HepG2 (cell line): ENCODE measurements at regions not wholly inside any gene's neighbourhood (a gene's known extent, or its start where the extent isn't known, plus 50 kb on each side); places are given as distances from the start of the nearest gene placed in this dataset.
A peak's percentile ranks its signal among the peaks of the same experiment; 100 is the strongest.

Experiments
- ATAC-seq: fragments of 200-7000 bp; cut with Tn5 transposase; 3 replicates; pipeline ENCODE4 v1.9.1; 2020; ENCODE audit warnings: mild to moderate bottlenecking, moderate library complexity
- BruUV-seq: library from RNA; stranded (reverse); fragments of 400-500 nt; replicated peaks from 2 replicates; lab custom pipeline; 2021; lab: Mats Ljungman, UMichigan
- CTCF ChIA-PET: fragments of 300-600 bp; formaldehyde crosslinking; extraction: SDS; loops from one replicate; lab custom pipeline; 2021; ENCODE audit warnings: low total read pairs, inconsistent platforms, low intra/inter-chr PET ratio; lab: Yijun Ruan, JAX
- POLR2A ChIA-PET: fragments of 350-600 bp; sonication (Branson Sonifier 250); formaldehyde crosslinking; loops from one replicate; lab custom pipeline; 2020; ENCODE audit warnings: antibody characterized with exemption, inconsistent platforms; lab: Yijun Ruan, JAX
- DNase-seq: peaks from one replicate; pipeline ENCODE4 v3.0.0-alpha.2; 2015; ENCODE audit warnings: low spot score
- FAIRE-seq: peaks from 3 replicates; lab custom pipeline; 2011; peaks lifted over from hg19 to GRCh38; lab: Jason Lieb, UNC
- H2AFZ ChIP-seq: one replicate; pipeline ENCODE4 v1.6.1; 2011; ENCODE audit warnings: low read length, inconsistent platforms
- H3K27ac ChIP-seq: fragments of 300-600 bp; 3 replicates; pipeline ENCODE4 v1.8.0; 2011; ENCODE audit warnings: mixed run types, mild to moderate bottlenecking, mixed read lengths, low read length, inconsistent platforms; ENCODE audit not compliant: insufficient read depth; ENCODE audit errors: extremely low read length
- H3K27me3 ChIP-seq, 2 experiments: fragments of 200-600 bp in 1 of 2; 2 replicates in 1 of 2; 3 replicates in 1 of 2; pipeline versions ENCODE4 v1.6.0 to v1.8.0; 2011; ENCODE audit warnings: low read length in 2 of 2, mild to moderate bottlenecking in 2 of 2, moderate library complexity in 2 of 2, inconsistent platforms in 1 of 2; ENCODE audit not compliant: insufficient read depth in 2 of 2, control insufficient read depth in 1 of 2
- H3K36me3 ChIP-seq, 2 experiments: fragments of 200-600 bp in 1 of 2; replicated peaks in 1 of 2; 2 replicates in 1 of 2; 3 replicates in 1 of 2; pipeline versions ENCODE4 v1.5.1 to v1.8.0; 2011; ENCODE audit warnings: low read length in 2 of 2, inconsistent platforms in 1 of 2; ENCODE audit not compliant: insufficient read depth in 2 of 2, control insufficient read depth in 1 of 2
- H3K4me1 ChIP-seq: 2 replicates; pipeline ENCODE4 v1.5.1; 2012; ENCODE audit warnings: low read length, inconsistent platforms; ENCODE audit not compliant: insufficient read depth
- H3K4me2 ChIP-seq: 2 replicates; pipeline ENCODE4 v1.6.0; 2011; ENCODE audit warnings: low read depth, low read length, inconsistent platforms
- H3K4me3 ChIP-seq, 3 experiments: fragments of 200-600 bp in 1 of 3; sonication (generic), shearing (Covaris generic) in 1 of 3; replicated peaks in 1 of 3; 2 replicates each; pipeline ENCODE4 v1.5.1; 2011 to 2016; ENCODE audit warnings: low read length in 3 of 3, inconsistent platforms in 2 of 3, low read depth in 2 of 3, mild to moderate bottlenecking in 2 of 3, control low read depth in 1 of 3, mixed read lengths in 1 of 3; ENCODE audit not compliant: insufficient read depth in 1 of 3
- H3K79me2 ChIP-seq: one replicate; pipeline ENCODE4 v1.6.1; 2011; ENCODE audit warnings: low read length, inconsistent platforms; ENCODE audit not compliant: insufficient read depth
- H3K9ac ChIP-seq: 2 replicates; pipeline ENCODE4 v1.6.0; 2011; ENCODE audit warnings: mild to moderate bottlenecking, low read depth, low read length, inconsistent platforms; ENCODE audit not compliant: insufficient read depth
- H3K9me3 ChIP-seq: 2 replicates; pipeline ENCODE4 v1.5.1; 2012; ENCODE audit warnings: mild to moderate bottlenecking, low read length
- H4K20me1 ChIP-seq: 2 replicates; pipeline ENCODE4 v1.6.0; 2011; ENCODE audit warnings: inconsistent platforms, mild to moderate bottlenecking, low read length, moderate library complexity; ENCODE audit not compliant: insufficient read depth
- ATF7 ChIP-seq, 2 experiments: fragments of 450-650 bp in 1 of 2; sonication (generic) in 1 of 2; formaldehyde crosslinking in 1 of 2; IDR thresholded peaks; 2 replicates each; pipeline versions ENCODE4 v1.4.0 to v1.6.1; 2016 to 2020; ENCODE audit warnings: antibody characterized with exemption in 1 of 2, mild to moderate bottlenecking in 1 of 2, missing genetic modification reagents in 1 of 2
- CEBPB ChIP-seq: IDR thresholded peaks from 2 replicates; pipeline ENCODE4 v1.6.1; 2011; ENCODE audit warnings: low read depth, low read length, improper control_type of control experiment, borderline replicate concordance
- CEBPG ChIP-seq: IDR thresholded peaks from 2 replicates; pipeline ENCODE4 v1.6.1; 2016
- CHCHD3 ChIP-seq: sonication (generic); formaldehyde crosslinking; IDR thresholded peaks from 2 replicates; pipeline ENCODE4 v1.8.0; 2022; ENCODE audit warnings: mild to moderate bottlenecking, missing genetic modification reagents, moderate library complexity
- FIP1L1 ChIP-seq: fragments of 200-400 bp; formaldehyde crosslinking; IDR thresholded peaks from 2 replicates; pipeline ENCODE4 v1.6.1; 2018; ENCODE audit warnings: low read depth, mild to moderate bottlenecking, low read length, moderate library complexity, borderline replicate concordance; ENCODE audit not compliant: insufficient read depth
- GTF2F1 ChIP-seq: fragments of 150-350 bp; IDR thresholded peaks from 2 replicates; pipeline ENCODE4 v1.6.1; 2014; ENCODE audit warnings: low read length
- MAFK ChIP-seq, 2 experiments: IDR thresholded peaks in 1 of 2; conservative IDR thresholded peaks in 1 of 2; 2 replicates each; pipeline ENCODE4 v1.6.1; 2011; ENCODE audit warnings: improper control_type of control experiment in 2 of 2, low read length in 2 of 2
- ZFP90 ChIP-seq: sonication (generic); formaldehyde crosslinking; IDR thresholded peaks from 2 replicates; pipeline ENCODE4 v1.8.0; 2022; ENCODE audit warnings: missing genetic modification reagents, mild to moderate bottlenecking, inconsistent platforms, borderline replicate concordance
- ZNF710 ChIP-seq: sonication (generic); formaldehyde crosslinking; IDR thresholded peaks from 2 replicates; pipeline ENCODE4 v1.5.0; 2020; ENCODE audit warnings: mild to moderate bottlenecking, missing genetic modification reagents, borderline replicate concordance
- ZNF772 ChIP-seq: sonication (generic); formaldehyde crosslinking; IDR thresholded peaks from 2 replicates; pipeline ENCODE4 v1.5.0; 2020; ENCODE audit warnings: mild to moderate bottlenecking, missing genetic modification reagents
- ZSCAN22 ChIP-seq: sonication (generic); formaldehyde crosslinking; IDR thresholded peaks from 2 replicates; pipeline ENCODE4 v1.4.0; 2020; ENCODE audit warnings: mild to moderate bottlenecking, missing genetic modification reagents
- WGBS: methylation state at CpG from one replicate; pipeline ENCODE4 v1.1.6; 2017; ENCODE audit warnings: low lambda C conversion rate; 5-methylcytosine and 5-hydroxymethylcytosine counted together
- in situ Hi-C: cut with HindIII; loops from 2 replicates; pipeline ENCODE4 v1.10.0; 2017; ENCODE audit warnings: low pct_unique_long_range_greater_than_20kb; ENCODE audit not compliant: extremely low pct_ligation_motif_present
- intact Hi-C: fragments of 100-400 bp; cut with micrococcal nuclease; formaldehyde crosslinking; loops from one replicate; pipeline ENCODE4 v1.10.0; 2022; ENCODE audit not compliant: unreplicated experiment

GRCh38 chr2:41896186-41896846 is 151.5 kb upstream of the PKDCC start (continued):
- TF ChIP-seq ZNF772 (CRISPR knock-in tag) (no peak), FIP1L1 (no peak), ZFP90 (no peak)

DNA sequence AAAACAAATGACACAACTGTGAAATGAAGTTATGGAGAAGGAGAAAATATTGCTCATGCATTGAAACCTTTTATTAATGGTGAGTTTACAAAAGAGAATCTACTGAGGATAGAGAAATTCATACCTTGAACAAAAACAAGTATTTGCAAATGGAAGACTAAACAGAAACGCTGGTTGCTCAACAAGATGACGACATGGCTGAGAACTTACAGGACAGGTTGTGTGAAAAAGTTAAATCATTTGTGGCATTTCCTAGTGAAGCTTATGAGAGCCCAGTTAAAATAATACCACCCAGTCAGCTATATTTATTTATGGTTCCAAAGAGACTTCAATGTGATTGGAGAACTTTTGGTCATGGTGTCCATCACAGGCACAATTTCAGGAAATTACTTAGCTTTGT is 148.6 kb upstream of the PKDCC start:
- H3K27ac ChIP-seq, result no peak overlapping the region
- in situ Hi-C loops, result no loop called here
- H3K4me3 ChIP-seq, result no peak overlapping the region
- H2AFZ ChIP-seq, result no peak overlapping the region
- intact Hi-C loops, result no loop called here
- no TSS peak for BruUV-seq
- peaks cover 18% of the 10 kb centered on the region for H3K4me1 ChIP-seq
- no peaks in the 10 kb centered on the region for H3K9me3 ChIP-seq
- TF ChIP-seq CHCHD3 (no peak), ZNF710 (no peak), GTF2F1 (no peak), ZSCAN22 (CRISPR knock-in tag) (no peak), CEBPB (peak; percentile 81; the same call in 1 of the 2 replicates), CEBPG (CRISPR knock-in tag) (peak; percentile 31; the same call in 1 of the 2 replicates), ATF7 (IDR thresholded peaks at IDR 0.05) (peak; percentile 60), ATF7 (CRISPR knock-in tag; IDR thresholded peaks at IDR 0.05) (no peak), MAFK (conservative IDR thresholded peaks at IDR 0.05 in 1 of 2, IDR thresholded peaks at IDR 0.05 in 1 of 2; ENCODE audit: low read length in 2 of 2) (0 out of 4 replicates have a peak, but pooled peaks of 1 of the 2 experiments have one; percentile 5)
- no peak overlapping the region for H3K9ac ChIP-seq
- 1% methylated on average over 2 of the region's 2 CpGs for WGBS
- no peaks in the 10 kb centered on the region for H4K20me1 ChIP-seq
- no peaks in the 10 kb centered on the region for H3K36me3 ChIP-seq
- FAIRE-seq (no peak), DNase-seq (peak; percentile 15), ATAC-seq (no peak)
- no peaks in the 10 kb centered on the region for H3K79me2 ChIP-seq
- no peak overlapping the region for H3K4me2 ChIP-seq
- peaks cover 0 to 6% of the 10 kb centered on the region in 2 experiments; a peak in 1 of 5 replicates for H3K27me3 ChIP-seq
- POLR2A ChIA-PET, result no interaction called here
- CTCF ChIA-PET, result no interaction called here
